Stimulated activated CD4-positive, alpha-beta T cell treated with anti-CD3 and anti-CD28 coated beads, TNF-alpha, amount 100 ng/mL, for 48 hours (primary cell): ENCODE measurements at regions not wholly inside any gene's neighbourhood (a gene's known extent, or its start where the extent isn't known, plus 50 kb on each side); places are given as distances from the start of the nearest gene placed in this dataset.
"Not testable (repeated sequence)": the region's sequence is repeated elsewhere in the genome, so short reads cannot be mapped to it uniquely, and the experiment has no call there.

Experiments used
- DNase-seq, 3 donors: peaks; one replicate each; pipeline ENCODE4 v3.0.0-alpha.2; 2020; ENCODE audit warnings: low read depth in 3 of 3

GRCh38 chr17:30686538-30687479 lies 137.7 kb downstream of the CRLF3 start:
- not testable (repeated sequence) for DNase-seq

GRCh38 chr17:30682280-30682679 lies 142.2 kb downstream of the CRLF3 start:
- not testable (repeated sequence) for DNase-seq

GRCh38 chr17:30680681-30681080 lies 143.8 kb downstream of the CRLF3 start:
- not testable (repeated sequence) for DNase-seq

GRCh38 chr17:30677550-30678249 lies 146.8 kb downstream of the CRLF3 start:
- DNase-seq, result no peak

- not testable (repeated sequence) for DNase-seq
These were observed 148.6 kb downstream of the CRLF3 start for GRCh38 chr17:30675777-30676492.

- not testable (repeated sequence) for DNase-seq
These were observed 155.3 kb downstream of the CRLF3 start for GRCh38 chr17:30669217-30669649.

GRCh38 chr17:30668360-30669181 lies 155.9 kb downstream of the CRLF3 start:
- DNase-seq, result not testable (repeated sequence)

- not testable (repeated sequence) for DNase-seq
These were observed 156.7 kb downstream of the CRLF3 start for GRCh38 chr17:30667657-30668359.

- DNase-seq, result not testable (repeated sequence)
These were observed 157.4 kb downstream of the CRLF3 start for GRCh38 chr17:30666838-30667656.

- DNase-seq, result not testable (repeated sequence)
These were observed 160.6 kb downstream of the CRLF3 start for GRCh38 chr17:30663727-30664455.

GRCh38 chr17:30657148-30657547 lies 167.3 kb downstream of the CRLF3 start:
- DNase-seq, result not testable (repeated sequence)

- not testable (repeated sequence) for DNase-seq
These were observed 171.5 kb downstream of the CRLF3 start for GRCh38 chr17:30653038-30653437.

- not testable (repeated sequence) for DNase-seq
These were observed 172.9 kb downstream of the GOSR1 start for GRCh38 chr17:30650149-30650548.

- DNase-seq, result not testable (repeated sequence)
These were observed 170.9 kb downstream of the GOSR1 start for GRCh38 chr17:30648015-30648620.

GRCh38 chr17:30645875-30646274 lies 168.7 kb downstream of the GOSR1 start:
- DNase-seq, result not testable (repeated sequence)

- DNase-seq, result not testable (repeated sequence)
These were observed 167.5 kb downstream of the GOSR1 start for GRCh38 chr17:30644713-30645112.

GRCh38 chr17:30644287-30644686 lies 167.1 kb downstream of the GOSR1 start:
- not testable (repeated sequence) for DNase-seq

GRCh38 chr17:30641428-30641827 lies 164.2 kb downstream of the GOSR1 start:
- not testable (repeated sequence) for DNase-seq
